H9 (cell line): ENCODE measurements at regions not wholly inside any gene's neighbourhood (a gene's known extent, or its start where the extent isn't known, plus 50 kb on each side); places are given as distances from the start of the nearest gene placed in this dataset.

Experiments
- DNase-seq: peaks from one replicate; pipeline ENCODE4 v3.0.0-alpha.2; 2017
- H2AFZ ChIP-seq: one replicate; pipeline ENCODE4 v1.6.1; 2013; ENCODE audit warnings: mild to moderate bottlenecking, low read length, control low read depth, moderate library complexity
- H2AK5ac ChIP-seq: 2 replicates; pipeline ENCODE4 v1.6.1; 2013; ENCODE audit warnings: low read length, control low read depth, mixed read lengths; ENCODE audit not compliant: insufficient read length
- H2BK120ac ChIP-seq: one replicate; pipeline ENCODE4 v1.6.1; 2013; ENCODE audit warnings: low read depth, mild to moderate bottlenecking, low read length, control low read depth, inconsistent platforms; ENCODE audit not compliant: poor library complexity, severe bottlenecking
- H2BK12ac ChIP-seq: 2 replicates; pipeline ENCODE4 v1.6.1; 2013; ENCODE audit warnings: low read length, control low read depth, mixed read lengths, low read depth; ENCODE audit not compliant: insufficient read length
- H2BK15ac ChIP-seq: 2 replicates; pipeline ENCODE4 v1.6.1; 2013; ENCODE audit warnings: low read depth, low read length, control low read depth
- H2BK20ac ChIP-seq: one replicate; pipeline ENCODE4 v1.6.1; 2013; ENCODE audit warnings: low read depth, mild to moderate bottlenecking, low read length, control low read depth, inconsistent platforms; ENCODE audit not compliant: poor library complexity, severe bottlenecking
- H2BK5ac ChIP-seq: 2 replicates; pipeline ENCODE4 v1.6.1; 2013; ENCODE audit warnings: low read length, control low read depth, mixed read lengths; ENCODE audit not compliant: insufficient read length
- H3K14ac ChIP-seq: 2 replicates; pipeline ENCODE4 v1.6.1; 2013; ENCODE audit warnings: low read length, control low read depth; ENCODE audit not compliant: insufficient read depth
- H3K18ac ChIP-seq: 2 replicates; pipeline ENCODE4 v1.6.1; 2013; ENCODE audit warnings: low read depth, mild to moderate bottlenecking, mixed read lengths, low read length, control low read depth; ENCODE audit not compliant: insufficient read length
- H3K23ac ChIP-seq: 2 replicates; pipeline ENCODE4 v1.6.1; 2013; ENCODE audit warnings: low read length, control low read depth, mixed read lengths, low read depth; ENCODE audit not compliant: insufficient read length
- H3K23me2 ChIP-seq: 2 replicates; pipeline ENCODE4 v1.6.1; 2013; ENCODE audit warnings: low read depth, mild to moderate bottlenecking, mixed read lengths, low read length, control low read depth; ENCODE audit not compliant: insufficient read length, poor library complexity, severe bottlenecking
- H3K27ac ChIP-seq: 2 replicates; pipeline ENCODE4 v1.5.1; 2013; ENCODE audit warnings: low read length, control low read depth, mixed read lengths, low read depth; ENCODE audit not compliant: insufficient read length
- H3K27me3 ChIP-seq: 2 replicates; pipeline ENCODE4 v1.6.1; 2013; ENCODE audit warnings: low read length, control low read depth, inconsistent platforms; ENCODE audit not compliant: insufficient read depth
- H3K4ac ChIP-seq: 2 replicates; pipeline ENCODE4 v1.6.1; 2013; ENCODE audit warnings: low read depth, mild to moderate bottlenecking, control low read depth, inconsistent platforms, low read length, moderate library complexity
- H3K4me1 ChIP-seq: 2 replicates; pipeline ENCODE4 v1.6.1; 2013; ENCODE audit warnings: low read length, control low read depth, inconsistent platforms; ENCODE audit not compliant: insufficient read depth
- H3K4me2 ChIP-seq: 2 replicates; pipeline ENCODE4 v1.6.1; 2013; ENCODE audit warnings: low read length, control low read depth, mixed read lengths; ENCODE audit not compliant: insufficient read length, insufficient read depth
- H3K56ac ChIP-seq: 2 replicates; pipeline ENCODE4 v1.6.1; 2013; ENCODE audit warnings: low read depth, mild to moderate bottlenecking, mixed read lengths, low read length, control low read depth; ENCODE audit not compliant: insufficient read length
- H3K79me1 ChIP-seq: 2 replicates; pipeline ENCODE4 v1.6.1; 2013; ENCODE audit warnings: low read depth, mild to moderate bottlenecking, moderate library complexity, low read length, control low read depth, inconsistent platforms; ENCODE audit not compliant: insufficient read depth, poor library complexity, severe bottlenecking
- H3K79me2 ChIP-seq: 2 replicates; pipeline ENCODE4 v1.6.1; 2013; ENCODE audit warnings: low read length, control low read depth, inconsistent platforms; ENCODE audit not compliant: insufficient read depth
- H3K9ac ChIP-seq: 2 replicates; pipeline ENCODE4 v1.6.1; 2013; ENCODE audit warnings: low read length, control low read depth, mixed read lengths; ENCODE audit not compliant: insufficient read length; ENCODE audit errors: extremely low read depth
- H3K9me3 ChIP-seq: one replicate; pipeline ENCODE4 v1.6.1; 2013; ENCODE audit warnings: low read depth, low read length, inconsistent platforms; ENCODE audit not compliant: control insufficient read depth
- H3T11ph ChIP-seq: one replicate; pipeline ENCODE4 v1.6.1; 2013; ENCODE audit warnings: mild to moderate bottlenecking, low read length, control low read depth, inconsistent platforms
- H4K20me1 ChIP-seq: one replicate; pipeline ENCODE4 v1.6.1; 2013; ENCODE audit not compliant: control insufficient read depth, insufficient read length, insufficient read depth
- H4K5ac ChIP-seq: 2 replicates; pipeline ENCODE4 v1.6.1; 2013; ENCODE audit warnings: low read depth, mild to moderate bottlenecking, mixed read lengths, low read length, control low read depth; ENCODE audit not compliant: insufficient read length
- H4K8ac ChIP-seq: replicated peaks from 2 replicates; pipeline ENCODE4 v1.6.1; 2013; ENCODE audit warnings: low read length, control low read depth, mixed read lengths, low read depth; ENCODE audit not compliant: insufficient read length
- H4K91ac ChIP-seq: 2 replicates; pipeline ENCODE4 v1.6.1; 2013; ENCODE audit warnings: low read depth, mild to moderate bottlenecking, moderate library complexity, mixed read lengths, low read length, control low read depth; ENCODE audit not compliant: insufficient read length
- H3K27ac Mint-ChIP-seq, 3 experiments: 2 replicates in 2 of 3; 3 replicates in 1 of 3; pipeline ENCODE4 v1.8.0; 2020 to 2021; ENCODE audit warnings: mixed read lengths in 3 of 3, mild to moderate bottlenecking in 1 of 3, moderate library complexity in 1 of 3
- H3K27me3 Mint-ChIP-seq: 2 replicates; pipeline ENCODE4 v1.8.0; 2021; ENCODE audit warnings: low read depth, mild to moderate bottlenecking, moderate library complexity, mixed read lengths
- H3K36me3 Mint-ChIP-seq, 3 experiments: 2 replicates in 2 of 3; 3 replicates in 1 of 3; pipeline ENCODE4 v1.8.0; 2020 to 2021; ENCODE audit warnings: low read depth in 3 of 3, mixed read lengths in 3 of 3; ENCODE audit not compliant: insufficient read depth in 1 of 3
- H3K4me1 Mint-ChIP-seq, 2 experiments: 2 replicates each; pipeline ENCODE4 v1.8.0; 2020; ENCODE audit warnings: mixed read lengths in 2 of 2
- H3K4me3 Mint-ChIP-seq, 2 experiments: 2 replicates in 1 of 2; 3 replicates in 1 of 2; pipeline ENCODE4 v1.8.0; 2020 to 2021; ENCODE audit warnings: mild to moderate bottlenecking in 2 of 2, mixed read lengths in 2 of 2, moderate library complexity in 1 of 2
- H3K9me3 Mint-ChIP-seq, 2 experiments: 2 replicates in 1 of 2; 3 replicates in 1 of 2; pipeline ENCODE4 v1.8.0; 2020; ENCODE audit warnings: mild to moderate bottlenecking in 2 of 2, mixed read lengths in 2 of 2, moderate library complexity in 1 of 2
- CTCF ChIP-seq: fragments of 200-600 bp; sonication (generic); conservative IDR thresholded peaks from 3 replicates; pipeline ENCODE4 v1.8.0; 2021; ENCODE audit warnings: antibody characterized with exemption, mild to moderate bottlenecking
- WGBS: extraction: QIAGEN DNeasy Blood & Tissue Kit; methylation state at CpG from one replicate; pipeline ENCODE4 v1.1.7; 2013; ENCODE audit warnings: missing lambda C conversion rate, low lambda C conversion rate, mixed read lengths; ENCODE audit not compliant: insufficient read length; ENCODE audit errors: extremely low coverage; 5-methylcytosine and 5-hydroxymethylcytosine counted together

- Histone ChIP-seq H4K5ac (no peak overlapping the region), H3K9ac (no peak overlapping the region), H4K20me1 (no peaks in the 10 kb centered on the region), H3T11ph (no peak overlapping the region), H3K4me2 (no peak overlapping the region), H2AFZ (no peak overlapping the region), H3K27me3 (no peaks in the 10 kb centered on the region), H2AK5ac (no peak overlapping the region), H3K79me2 (no peaks in the 10 kb centered on the region), H3K56ac (no peak overlapping the region), H2BK20ac (no peak overlapping the region), H3K27ac (no peak overlapping the region), H4K91ac (no peak overlapping the region), H3K23me2 (no peaks in the 10 kb centered on the region), H3K23ac (no peak overlapping the region), H3K18ac (no peak overlapping the region), H3K79me1 (no peaks in the 10 kb centered on the region), H2BK12ac (no peak overlapping the region), H2BK5ac (no peak overlapping the region), H3K4me1 (peaks cover 6% of the 10 kb centered on the region; the same call in 1 of the 2 replicates), H3K9me3 (no peaks in the 10 kb centered on the region), H2BK15ac (no peak overlapping the region), H3K14ac (no peak overlapping the region), H2BK120ac (no peak overlapping the region), H3K4ac (no peak overlapping the region), H4K8ac (no peak overlapping the region)
- H3K9me3 Mint-ChIP-seq: no peaks in the 10 kb centered on the region
- peak; percentile 67 for DNase-seq
- peak overlapping the region in 1 of 3 experiments; percentile 86; a peak in 2 of 7 replicates for H3K27ac Mint-ChIP-seq
- WGBS: no CpG with 5 or more reads among the region's 5 CpGs
- H3K4me1 Mint-ChIP-seq: peaks cover 38 to 40% of the 10 kb centered on the region in 2 experiments
- no peak overlapping the region for H3K4me3 Mint-ChIP-seq
- H3K36me3 Mint-ChIP-seq: no peaks in the 10 kb centered on the region
- no peaks in the 10 kb centered on the region for H3K27me3 Mint-ChIP-seq
- peak; percentile 60 for TF ChIP-seq CTCF
Observed at GRCh38 chr3:118760585-118761290, 273.9 kb downstream of the IGSF11 start.
